Fibroblast of villous mesenchyme (primary cell): ENCODE measurements at regions not wholly inside any gene's neighbourhood (a gene's known extent, or its start where the extent isn't known, plus 50 kb on each side); places are given as distances from the start of the nearest gene placed in this dataset.
"Not testable (repeated sequence)": the region's sequence is repeated elsewhere in the genome, so short reads cannot be mapped to it uniquely, and the experiment has no call there.

ENCODE experiments used
- DNase-seq: peaks from one replicate; pipeline ENCODE4 v3.0.0-alpha.2; 2010; ENCODE audit warnings: low read depth
- H3K4me3 ChIP-seq: 2 replicates; pipeline ENCODE4 v1.5.1; 2011; ENCODE audit warnings: low read depth, mild to moderate bottlenecking, low read length
- CTCF ChIP-seq: IDR thresholded peaks from 2 replicates; pipeline ENCODE4 v1.5.1; 2012; ENCODE audit warnings: low read depth, mild to moderate bottlenecking, low read length; ENCODE audit not compliant: insufficient read depth

DNA sequence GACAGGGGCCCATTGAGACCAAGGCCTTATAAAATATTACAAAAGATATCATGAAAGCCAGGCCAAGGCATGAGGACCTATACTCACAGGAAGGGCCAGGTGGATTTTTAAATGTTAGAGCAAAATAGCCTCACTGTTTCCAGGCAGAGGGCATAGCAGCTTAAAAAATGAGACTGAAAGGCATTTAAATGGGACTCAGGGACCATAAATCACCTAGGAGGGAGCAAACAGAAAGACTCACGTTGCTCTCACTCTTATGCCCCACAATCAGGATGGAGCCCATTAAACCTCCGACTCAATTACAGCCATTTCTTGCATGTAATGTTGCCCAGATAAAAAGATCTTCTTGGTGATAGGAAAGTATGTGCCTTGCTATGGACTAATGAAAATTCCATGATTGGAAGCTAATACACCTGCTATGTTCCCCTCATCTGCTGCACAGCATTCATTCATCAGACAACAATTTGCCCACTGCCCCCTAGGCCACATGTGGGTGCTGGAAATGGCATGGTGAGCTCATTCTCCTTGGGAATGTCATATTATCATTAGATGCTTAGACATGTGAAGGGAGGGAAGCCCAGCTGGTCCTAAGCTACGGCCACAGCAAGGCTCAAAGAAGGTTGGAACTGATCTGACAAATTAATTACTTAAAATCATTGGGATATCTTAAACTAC lies 128.6 kb upstream of the GRIA1 start:
- DNase-seq, result no peak
- no peak overlapping the region for H3K4me3 ChIP-seq
- TF ChIP-seq CTCF, result no peak

- H3K4me3 ChIP-seq, result no peak overlapping the region
- DNase-seq, result no peak
- TF ChIP-seq CTCF, result no peak
Observed at GRCh38 chr5:153365547-153365946, 124.9 kb upstream of the GRIA1 start.

DNA sequence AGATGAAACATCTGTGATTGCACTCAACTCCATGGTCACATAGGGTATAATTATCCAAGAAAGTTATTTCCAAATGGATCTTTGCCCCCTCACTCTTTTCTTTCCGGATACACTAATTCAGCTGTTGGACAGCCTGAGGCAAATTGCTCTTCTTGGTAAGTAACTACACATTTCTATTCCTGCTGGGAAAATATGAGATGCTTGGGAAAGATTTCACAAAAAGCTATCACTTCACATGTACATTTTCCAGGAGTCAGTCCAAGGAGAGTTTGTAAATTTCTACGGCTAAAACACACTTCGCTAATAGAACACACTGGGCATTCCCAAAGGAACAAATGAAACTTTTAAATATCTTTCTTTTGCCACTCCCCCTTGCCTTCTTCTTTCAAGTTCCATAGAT lies 123.0 kb upstream of the GRIA1 start:
- H3K4me3 ChIP-seq, result no peak overlapping the region
- no peak for TF ChIP-seq CTCF
- DNase-seq, result no peak

GRCh38 chr5:153372425-153373129 lies 117.9 kb upstream of the GRIA1 start:
- no peak for DNase-seq
- H3K4me3 ChIP-seq, result no peak overlapping the region
- TF ChIP-seq CTCF, result no peak

DNA sequence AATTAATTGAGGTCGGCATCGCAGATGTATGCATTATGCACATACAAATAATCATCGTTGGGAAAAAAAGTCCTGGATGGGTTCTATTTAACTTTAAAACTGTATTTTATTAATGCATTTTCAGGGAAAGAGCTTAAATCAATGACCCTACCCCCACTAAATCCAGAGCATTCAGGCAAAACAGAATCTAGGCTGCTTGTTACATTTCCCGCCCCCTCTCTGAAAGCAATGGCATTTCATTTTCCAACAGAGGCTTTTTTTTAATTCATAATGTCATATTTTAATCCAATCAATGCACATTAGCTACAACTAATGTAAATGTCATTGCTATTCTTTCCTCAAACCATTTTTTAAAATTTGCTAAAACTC lies 117.4 kb upstream of the GRIA1 start:
- no peak overlapping the region for H3K4me3 ChIP-seq
- no peak for TF ChIP-seq CTCF
- DNase-seq, result no peak

DNA sequence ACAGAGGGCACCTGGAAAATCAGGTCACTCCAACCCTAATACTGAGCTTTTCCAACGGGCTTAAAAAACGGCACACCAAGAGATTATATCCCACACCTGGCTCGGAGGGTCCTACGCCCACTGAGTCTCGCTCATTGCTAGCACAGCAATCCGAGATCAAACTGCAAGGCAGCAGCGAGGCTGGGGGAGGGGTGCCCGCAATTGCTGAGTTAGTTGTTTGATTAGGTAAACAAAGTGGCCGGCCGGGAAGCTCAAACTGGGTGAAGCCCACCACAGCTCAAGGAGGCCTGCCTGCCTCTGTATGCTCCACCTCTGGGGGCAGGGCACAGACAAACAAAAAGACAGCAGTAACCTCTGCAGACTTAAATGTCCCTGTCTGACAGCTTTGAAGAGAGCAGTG lies 108.8 kb upstream of the GRIA1 start:
- not testable (repeated sequence) for H3K4me3 ChIP-seq, DNase-seq

GRCh38 chr5:153390569-153390968 lies 99.9 kb upstream of the GRIA1 start:
- no peak for DNase-seq
- H3K4me3 ChIP-seq, result no peak overlapping the region
- no peak for TF ChIP-seq CTCF
